ENCODE measurements at regions not wholly inside any gene's neighbourhood (a gene's known extent, or its start where the extent isn't known, plus 50 kb on each side); places are given as distances from the start of the nearest gene placed in this dataset.
A peak's percentile ranks its signal among the peaks of the same experiment; 100 is the strongest.
"Not testable (repeated sequence)": the region's sequence is repeated elsewhere in the genome, so short reads cannot be mapped to it uniquely, and the experiment has no call there.

- DNase-seq: not testable (repeated sequence)
These were observed 618.9 kb upstream of the GHITM start for GRCh38 chr10:83520386-83520785.

DNA sequence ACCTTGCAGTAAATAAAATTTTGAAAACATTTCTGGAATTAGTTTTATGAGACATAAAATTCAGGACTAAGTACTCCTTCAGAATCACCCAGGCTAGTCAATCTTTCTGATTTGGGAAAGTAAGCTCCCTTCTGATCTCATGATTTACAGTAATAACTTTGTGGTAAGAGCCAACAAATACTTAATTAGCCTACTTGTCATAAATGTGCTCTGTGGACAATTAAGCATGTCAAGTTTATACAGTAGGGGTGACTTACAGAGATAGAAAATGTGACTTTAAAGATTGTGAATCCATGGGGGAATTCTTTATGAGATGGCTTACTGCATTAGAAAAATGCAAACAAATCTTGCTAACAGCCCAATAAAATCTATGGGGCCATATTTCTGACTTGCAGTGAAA, 616.9 kb upstream of the GHITM start:
- DNase-seq: peak; percentile 60

- peak; percentile 83 for DNase-seq
These were observed 616.4 kb upstream of the GHITM start for GRCh38 chr10:83522881-83523386.

- no peak for DNase-seq
These were observed 611.4 kb upstream of the GHITM start for GRCh38 chr10:83527934-83528333.

GRCh38 chr10:83533290-83533689, 606.0 kb upstream of the GHITM start:
- DNase-seq: no peak

GRCh38 chr10:83536426-83536825, 602.9 kb upstream of the GHITM start:
- no peak for DNase-seq

- DNase-seq: no peak
These were observed 601.3 kb upstream of the GHITM start for GRCh38 chr10:83538047-83538446.

- DNase-seq: peak; percentile 88
These were observed 599.6 kb upstream of the GHITM start for GRCh38 chr10:83539528-83540308.

DNA sequence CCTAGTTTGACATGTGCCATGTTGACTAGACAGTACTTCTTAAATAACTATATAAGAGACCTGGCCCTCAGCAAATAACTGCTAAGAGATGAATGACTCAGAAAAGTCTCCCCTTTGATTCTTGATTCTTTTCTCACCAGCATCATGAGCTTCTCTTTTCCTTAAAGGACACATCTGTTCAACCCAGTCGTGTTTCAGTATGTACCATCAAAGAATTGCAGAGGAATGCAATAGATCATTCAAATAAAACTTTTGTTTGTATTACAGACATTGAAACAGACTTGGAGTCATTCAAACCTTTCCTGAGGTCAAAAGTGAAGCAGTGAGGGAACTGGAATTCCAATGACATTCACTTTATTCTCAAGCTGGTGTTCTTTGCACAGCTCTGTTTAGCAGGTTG, 598.3 kb upstream of the GHITM start:
- DNase-seq: no peak

DNA sequence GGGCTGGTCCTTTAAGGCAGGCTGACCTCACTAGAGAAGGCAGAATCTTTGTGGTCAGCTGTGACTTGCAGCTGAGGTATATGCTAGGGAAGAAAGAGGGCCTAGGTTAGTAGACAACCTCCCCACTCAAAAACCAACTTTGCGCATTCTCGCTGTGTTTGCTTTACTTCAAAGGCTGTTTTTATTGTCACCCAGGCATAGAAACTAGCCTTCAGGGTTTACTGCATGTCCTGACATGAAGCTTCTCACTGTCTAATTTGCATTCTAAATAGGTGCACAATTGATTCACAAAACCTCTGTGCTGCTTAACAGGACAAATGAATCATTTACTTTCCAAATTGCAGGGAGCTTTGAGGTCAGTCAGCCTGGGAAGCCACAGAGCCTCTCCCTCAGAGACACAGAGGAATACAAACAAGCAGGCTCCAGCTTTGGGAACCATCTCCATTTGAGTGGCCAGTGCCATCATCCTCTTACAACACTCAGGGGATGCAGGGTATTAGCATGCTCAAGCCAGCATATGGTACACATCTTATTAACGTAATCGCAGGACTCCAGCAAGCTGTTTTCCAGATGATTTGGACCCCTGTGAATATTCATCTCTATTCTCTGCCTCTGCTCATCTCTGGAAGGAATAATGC, 596.4 kb upstream of the GHITM start:
- DNase-seq: peak; percentile 14

DNA sequence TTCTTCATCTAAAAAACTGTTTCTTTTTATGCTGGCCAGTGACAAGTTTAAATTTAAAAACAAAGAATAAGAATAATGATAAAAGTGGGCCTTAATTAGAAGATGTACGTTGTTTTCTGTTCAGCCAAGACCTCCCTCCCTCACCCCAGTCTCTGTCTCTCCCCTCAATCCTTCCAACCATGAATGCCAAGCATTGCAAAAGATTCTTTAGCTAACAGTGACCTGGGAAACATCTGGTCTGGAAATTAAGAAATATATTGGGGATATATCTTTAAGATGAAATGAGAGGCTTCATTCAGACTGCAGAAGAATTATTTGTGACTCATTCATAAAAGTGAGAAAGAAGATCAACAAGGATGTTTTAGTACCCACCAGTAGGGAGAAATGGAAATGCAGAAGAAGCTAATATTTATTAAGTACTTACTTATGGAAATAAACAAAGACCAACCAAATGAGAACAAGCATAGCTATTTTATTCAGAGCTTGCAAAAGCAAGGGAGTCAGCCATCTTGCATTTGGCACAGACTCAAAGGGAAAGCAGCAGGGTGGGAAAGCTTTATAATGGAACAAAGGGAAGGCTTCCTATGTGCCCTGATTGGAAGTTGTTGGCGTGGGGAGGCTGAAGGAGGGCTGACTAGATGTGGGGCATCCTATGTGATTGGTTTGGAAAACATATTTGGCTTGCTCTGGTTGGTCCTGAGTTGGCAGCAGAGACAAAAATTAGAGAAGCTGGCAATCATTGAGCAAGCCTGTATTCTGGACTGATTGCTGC, 595.4 kb upstream of the GHITM start:
- no peak for DNase-seq

- DNase-seq: no peak
These were observed 593.4 kb upstream of the GHITM start for GRCh38 chr10:83545901-83546391.

DNA sequence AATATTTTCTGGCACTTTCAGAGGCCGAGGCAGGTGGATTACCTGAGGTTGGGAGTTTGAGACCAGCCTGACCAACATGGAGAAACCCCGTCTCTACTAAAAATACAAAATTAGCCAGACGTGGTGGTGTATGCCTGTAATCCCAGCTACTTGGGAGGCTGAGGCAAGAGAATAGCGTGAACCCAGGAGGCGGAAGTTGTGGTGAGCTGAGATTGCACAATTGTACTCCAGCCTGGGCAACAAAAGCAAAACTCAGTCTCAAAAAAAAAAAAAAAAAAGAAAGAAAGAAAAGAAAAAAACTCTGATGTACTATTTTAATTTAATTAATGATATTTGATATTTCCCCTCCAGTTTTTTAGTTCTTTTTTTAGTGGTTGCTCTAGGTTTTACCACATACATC, 588.1 kb upstream of the GHITM start:
- DNase-seq: not testable (repeated sequence)

- DNase-seq: no peak
These were observed 585.9 kb upstream of the GHITM start for GRCh38 chr10:83553366-83553765.

GRCh38 chr10:83555264-83555663, 584.0 kb upstream of the GHITM start:
- DNase-seq: no peak

GRCh38 chr10:83562381-83562780, 576.9 kb upstream of the GHITM start:
- no peak for DNase-seq

DNA sequence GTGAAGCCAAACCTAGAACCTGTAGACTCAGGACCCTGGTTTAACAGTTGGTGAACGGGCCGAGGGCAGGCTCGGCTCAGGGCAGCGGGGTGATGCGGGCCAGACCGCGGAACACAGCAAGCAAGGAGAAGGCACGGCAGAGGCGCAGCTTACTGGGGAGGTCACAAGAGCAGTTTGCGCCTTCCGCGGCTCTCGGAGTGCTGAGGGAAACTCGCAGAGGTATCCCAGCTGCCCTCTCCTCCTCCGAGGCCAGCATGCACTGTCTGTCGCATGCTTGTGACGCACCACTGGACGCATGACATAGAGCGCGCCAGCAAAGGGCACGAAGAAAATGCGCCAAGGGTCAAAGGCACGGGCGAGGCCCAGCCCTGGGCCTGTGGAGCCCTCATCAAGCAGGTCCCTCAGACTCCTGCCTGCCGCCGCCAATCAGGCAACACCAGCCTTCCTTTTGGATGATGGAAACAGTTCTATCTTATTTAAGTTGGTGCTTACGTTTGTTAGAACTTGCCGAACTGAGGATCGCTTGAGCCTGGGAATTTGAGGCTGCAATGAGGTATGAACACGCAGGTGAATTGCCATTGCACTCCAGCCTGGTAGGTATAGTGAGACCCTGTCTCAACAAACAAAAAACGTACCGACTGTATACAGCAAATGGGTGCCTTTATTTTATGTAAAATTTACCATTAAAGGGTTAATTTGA, 574.3 kb upstream of the GHITM start:
- DNase-seq: no peak

DNA sequence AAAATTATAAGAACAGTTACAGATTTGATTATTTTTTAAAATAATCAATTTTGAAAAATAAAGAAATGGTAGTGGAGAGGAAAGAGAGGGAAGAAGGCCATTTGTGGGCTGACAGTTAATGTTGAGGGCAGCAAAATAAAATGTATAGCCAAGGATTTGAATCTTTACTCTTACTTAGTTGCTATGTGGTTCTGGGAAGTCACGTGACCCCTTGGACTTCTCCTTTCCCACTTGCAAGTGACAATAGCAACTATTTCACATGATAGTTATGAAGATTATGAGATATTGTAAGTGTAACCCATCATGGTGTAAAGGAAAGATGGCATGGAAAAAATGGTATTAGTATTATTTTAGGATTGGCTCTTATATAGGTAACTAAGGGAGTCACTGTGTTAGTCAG, 567.3 kb upstream of the GHITM start:
- no peak for DNase-seq

- no peak for DNase-seq
These were observed 564.5 kb upstream of the GHITM start for GRCh38 chr10:83574770-83575169.

- no peak for DNase-seq
These were observed 561.9 kb upstream of the GHITM start for GRCh38 chr10:83577421-83577820.

DNA sequence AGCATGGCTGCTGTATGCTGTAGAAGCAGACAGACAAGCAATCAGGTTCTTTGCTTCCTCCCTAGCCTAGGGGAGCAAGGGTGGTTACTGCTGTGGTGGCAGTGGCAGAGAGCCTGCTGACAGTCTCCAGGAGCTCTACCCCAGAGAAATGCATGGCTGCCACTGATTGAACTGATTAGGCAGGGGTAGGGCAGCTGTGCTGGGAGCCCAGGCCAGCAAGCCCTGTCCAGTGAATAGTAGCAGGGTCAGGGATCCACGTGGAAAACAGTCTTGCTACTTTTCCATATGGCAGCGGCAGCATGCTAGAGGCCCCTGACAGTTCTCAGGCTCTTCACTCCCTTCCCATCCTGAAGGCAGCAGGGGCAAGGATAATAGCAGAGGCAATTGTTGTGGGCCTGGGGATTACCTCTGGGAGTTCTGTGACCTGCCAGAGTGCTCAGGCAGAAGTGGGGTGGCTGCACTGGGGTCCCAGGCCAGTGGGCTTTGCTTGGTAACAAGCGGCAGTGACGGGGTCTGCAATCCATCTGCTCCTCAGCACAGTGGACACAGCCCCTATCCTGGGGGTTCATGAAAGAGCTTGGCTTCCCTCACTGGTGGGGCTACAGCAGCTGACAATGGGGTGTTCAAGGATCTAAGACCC, 558.8 kb upstream of the GHITM start:
- no peak for DNase-seq
